GM23338 (cell line): ENCODE measurements at regions not wholly inside any gene's neighbourhood (a gene's known extent, or its start where the extent isn't known, plus 50 kb on each side); places are given as distances from the start of the nearest gene placed in this dataset.

ENCODE experiments used
- CREB1 ChIP-seq: fragments of 250-450 bp; sonication (Bioruptor Pico); IDR thresholded peaks from 2 replicates; pipeline ENCODE4 v1.5.0; 2020; ENCODE audit warnings: low read depth, mild to moderate bottlenecking, moderate library complexity
- CTCF ChIP-seq, 2 experiments: fragments of 200-600 bp in 1 of 2; sonication (generic) in 1 of 2; conservative IDR thresholded peaks; 2 replicates each; pipeline versions ENCODE4 v1.5.1 to v1.6.1; 2016 to 2017; ENCODE audit warnings: antibody characterized with exemption in 2 of 2, low read depth in 2 of 2, mild to moderate bottlenecking in 2 of 2, moderate library complexity in 1 of 2
- ETS1 ChIP-seq: IDR thresholded peaks from 2 replicates; pipeline ENCODE4 v1.6.1; 2016; ENCODE audit warnings: antibody characterized with exemption
- EZH2 ChIP-seq: fragments of 200-600 bp; sonication (generic); IDR thresholded peaks from one replicate; pipeline ENCODE4 v1.8.0; 2017; ENCODE audit warnings: antibody characterized with exemption, mild to moderate bottlenecking, low read depth; ENCODE audit not compliant: unreplicated experiment
- EZH2phosphoT487 ChIP-seq: fragments of 200-600 bp; sonication (generic); IDR thresholded peaks from one replicate; pipeline ENCODE4 v1.8.1; 2018; ENCODE audit warnings: antibody characterized with exemption; ENCODE audit not compliant: unreplicated experiment
- JUNB ChIP-seq: IDR thresholded peaks from one replicate; pipeline ENCODE4 v1.6.1; 2016; ENCODE audit warnings: antibody characterized with exemption; ENCODE audit not compliant: unreplicated experiment
- NANOG ChIP-seq: IDR thresholded peaks from 2 replicates; pipeline ENCODE4 v1.6.1; 2016; ENCODE audit warnings: antibody characterized with exemption, borderline replicate concordance
- POLR2AphosphoS5 ChIP-seq: IDR thresholded peaks from 2 replicates; pipeline ENCODE4 v1.6.1; 2016; ENCODE audit warnings: antibody characterized with exemption, low read depth
- STAT1 ChIP-seq: IDR thresholded peaks from one replicate; pipeline ENCODE4 v1.6.1; 2016; ENCODE audit warnings: antibody characterized with exemption; ENCODE audit not compliant: unreplicated experiment
- ZNF114 ChIP-seq: fragments of 250-450 bp; sonication (Bioruptor Pico); IDR thresholded peaks from 2 replicates; pipeline ENCODE4 v1.5.0; 2020; ENCODE audit warnings: mild to moderate bottlenecking, moderate library complexity
- ZNF331 ChIP-seq: fragments of 250-450 bp; sonication (Bioruptor Pico); IDR thresholded peaks from 2 replicates; pipeline ENCODE4 v1.5.0; 2020; ENCODE audit warnings: low read depth, mild to moderate bottlenecking, moderate library complexity
- ZNF462 ChIP-seq: fragments of 250-450 bp; sonication (Bioruptor Pico); IDR thresholded peaks from 2 replicates; pipeline ENCODE4 v1.5.0; 2020; ENCODE audit warnings: mild to moderate bottlenecking, moderate library complexity

- TF ChIP-seq ZNF462 (CRISPR knock-in tag) (no peak), ZNF331 (CRISPR knock-in tag) (no peak), ZNF114 (CRISPR knock-in tag) (no peak), NANOG (no peak), EZH2 (no peak), CTCF (conservative IDR thresholded peaks at IDR 0.05; ENCODE audit: low read depth in 2 of 2) (no peak), CREB1 (CRISPR knock-in tag) (no peak), EZH2phosphoT487 (no peak), STAT1 (no peak), POLR2AphosphoS5 (no peak), ETS1 (no peak), JUNB (no peak)
These were observed 331.5 kb downstream of the PTEN start (continued) for GRCh38 chr10:88194961-88195367.
